GM13977 (cell line): ENCODE measurements at regions not wholly inside any gene's neighbourhood (a gene's known extent, or its start where the extent isn't known, plus 50 kb on each side); places are given as distances from the start of the nearest gene placed in this dataset.

Source experiments
- DNase-seq: peaks from one replicate; pipeline ENCODE4 v3.0.0; 2012; ENCODE audit warnings: low spot score
- in situ Hi-C: fragments of 300-500 bp; cut with MboI; formaldehyde crosslinking; loops from one replicate; pipeline ENCODE4 v1.12.0; 2022; ENCODE audit warnings: low sequenced_read_pairs, low pct_unique_long_range_greater_than_20kb, mixed read lengths, inconsistent platforms; ENCODE audit not compliant: unreplicated experiment
- TF ChIP-seq, protein P1 (sequence below): IDR thresholded peaks from 2 replicates; pipeline ENCODE4 v1.5.1; 2012; ENCODE audit warnings: mild to moderate bottlenecking, control low read depth; ENCODE audit not compliant: insufficient read depth; ENCODE audit errors: extremely low read depth, missing control alignments

DNA sequence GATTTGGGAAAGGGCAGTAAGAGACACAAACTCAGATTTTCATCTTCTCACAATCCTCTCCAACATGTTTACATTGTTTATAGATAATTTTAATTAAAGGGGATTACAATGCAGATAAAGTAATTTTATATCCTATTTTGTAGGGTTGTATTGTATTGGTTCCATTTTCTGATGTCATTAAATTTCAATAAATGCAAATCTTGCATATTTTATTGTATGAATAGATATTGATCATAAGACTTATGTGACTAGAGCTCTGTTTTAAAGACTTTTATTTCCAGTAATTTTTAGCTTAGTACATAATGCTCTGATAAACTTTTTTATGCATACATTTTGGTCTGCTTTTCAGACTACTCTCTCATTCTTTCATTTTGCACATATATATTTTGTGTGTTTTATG is 819.6 kb downstream of the TSN start:
- no peak for DNase-seq
- TF ChIP-seq, protein P1, sequence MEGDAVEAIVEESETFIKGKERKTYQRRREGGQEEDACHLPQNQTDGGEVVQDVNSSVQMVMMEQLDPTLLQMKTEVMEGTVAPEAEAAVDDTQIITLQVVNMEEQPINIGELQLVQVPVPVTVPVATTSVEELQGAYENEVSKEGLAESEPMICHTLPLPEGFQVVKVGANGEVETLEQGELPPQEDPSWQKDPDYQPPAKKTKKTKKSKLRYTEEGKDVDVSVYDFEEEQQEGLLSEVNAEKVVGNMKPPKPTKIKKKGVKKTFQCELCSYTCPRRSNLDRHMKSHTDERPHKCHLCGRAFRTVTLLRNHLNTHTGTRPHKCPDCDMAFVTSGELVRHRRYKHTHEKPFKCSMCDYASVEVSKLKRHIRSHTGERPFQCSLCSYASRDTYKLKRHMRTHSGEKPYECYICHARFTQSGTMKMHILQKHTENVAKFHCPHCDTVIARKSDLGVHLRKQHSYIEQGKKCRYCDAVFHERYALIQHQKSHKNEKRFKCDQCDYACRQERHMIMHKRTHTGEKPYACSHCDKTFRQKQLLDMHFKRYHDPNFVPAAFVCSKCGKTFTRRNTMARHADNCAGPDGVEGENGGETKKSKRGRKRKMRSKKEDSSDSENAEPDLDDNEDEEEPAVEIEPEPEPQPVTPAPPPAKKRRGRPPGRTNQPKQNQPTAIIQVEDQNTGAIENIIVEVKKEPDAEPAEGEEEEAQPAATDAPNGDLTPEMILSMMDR: no peak
- in situ Hi-C loops: no loop called here

- in situ Hi-C loops: no loop called here
- TF ChIP-seq, protein P1: no peak
- DNase-seq: no peak
Measured at GRCh38 chr2:122583159-122583917, 827.9 kb downstream of the TSN start.

GRCh38 chr2:122590524-122590923 is 835.1 kb downstream of the TSN start:
- TF ChIP-seq, protein P1: no peak
- in situ Hi-C loops: no loop called here
- DNase-seq: no peak

DNA sequence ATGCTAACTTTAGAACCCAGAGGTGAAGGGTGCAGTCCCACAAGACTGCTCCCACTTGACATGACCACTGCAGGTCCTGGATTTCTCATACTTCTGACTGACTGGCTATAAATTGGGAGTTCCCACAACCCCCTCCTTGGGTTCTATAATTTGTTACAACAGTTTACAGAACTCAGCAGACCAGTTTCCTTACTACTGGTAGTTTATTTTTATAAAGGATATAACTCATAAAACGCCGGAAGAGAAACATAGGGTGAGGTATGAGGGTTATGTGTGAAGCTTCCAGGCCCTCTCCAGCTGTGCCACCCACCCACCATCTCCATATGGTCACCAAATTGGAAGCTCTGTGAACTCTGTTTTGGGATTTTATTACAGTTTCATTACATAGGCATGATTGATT is 839.6 kb downstream of the TSN start:
- TF ChIP-seq, protein P1: no peak
- DNase-seq: no peak
- in situ Hi-C loops: no loop called here

- TF ChIP-seq, protein P1: no peak
- in situ Hi-C loops: no loop called here
- DNase-seq: no peak
Measured at GRCh38 chr2:122596598-122596997, 841.1 kb downstream of the TSN start.

GRCh38 chr2:122598784-122599183 is 843.3 kb downstream of the TSN start:
- TF ChIP-seq, protein P1: no peak
- in situ Hi-C loops: no loop called here
- no peak for DNase-seq
